B cell (primary cell): ENCODE measurements at regions not wholly inside any gene's neighbourhood (a gene's known extent, or its start where the extent isn't known, plus 50 kb on each side); places are given as distances from the start of the nearest gene placed in this dataset.
"Not testable (repeated sequence)": the region's sequence is repeated elsewhere in the genome, so short reads cannot be mapped to it uniquely, and the experiment has no call there.

Experiments
- CTCF ChIP-seq: fragments of 200-600 bp; IDR thresholded peaks from one replicate; pipeline ENCODE4 v1.8.0; 2022; ENCODE audit warnings: antibody characterized with exemption, mild to moderate bottlenecking
- EZH2 ChIP-seq: IDR thresholded peaks from 2 replicates; pipeline ENCODE4 v1.6.1; 2012; ENCODE audit warnings: borderline replicate concordance, low read depth, mild to moderate bottlenecking, moderate library complexity, low read length; ENCODE audit not compliant: insufficient read depth, poor library complexity, severe bottlenecking

DNA sequence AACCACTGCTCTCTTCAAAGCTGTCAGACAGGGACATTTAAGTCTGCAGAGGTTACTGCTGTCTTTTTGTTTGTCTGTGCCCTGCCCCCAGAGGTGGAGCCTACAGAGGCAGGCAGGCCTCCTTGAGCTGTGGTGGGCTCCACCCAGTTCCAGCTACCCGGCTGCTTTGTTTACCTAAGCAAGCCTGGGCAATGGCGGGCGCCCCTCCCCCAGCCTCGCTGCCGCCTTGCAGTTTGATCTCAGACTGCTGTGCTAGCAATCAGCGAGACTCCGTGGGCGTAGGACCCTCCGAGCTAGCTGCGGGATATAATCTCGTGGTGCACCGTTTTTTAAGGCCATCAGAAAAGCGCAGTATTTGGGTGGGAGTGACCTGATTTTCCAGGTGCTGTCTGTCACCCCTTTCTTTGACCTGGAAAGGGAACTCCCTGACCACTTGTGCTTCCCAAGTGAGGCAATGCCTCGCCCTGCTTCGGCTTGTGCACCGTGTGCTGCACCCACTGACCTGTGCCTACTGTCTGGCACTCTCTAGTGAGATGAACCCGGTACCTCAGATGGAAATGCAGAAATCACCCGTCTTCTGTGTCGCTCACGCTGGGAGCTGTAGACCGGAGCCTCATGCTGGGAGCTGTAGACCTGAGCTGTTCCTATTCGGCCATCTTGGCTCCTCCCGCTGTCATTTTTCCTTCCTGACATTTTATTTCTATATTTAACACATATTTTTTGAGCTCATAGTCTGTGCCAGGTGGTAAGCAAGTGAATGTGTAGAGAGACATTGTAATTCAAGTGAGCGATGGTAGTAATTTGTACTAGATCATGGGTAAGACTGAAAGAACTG is 551.5 kb downstream of the RAB38 start:
- TF ChIP-seq CTCF, EZH2: not testable (repeated sequence)
